CD14-positive monocyte (primary cell): ENCODE measurements at regions not wholly inside any gene's neighbourhood (a gene's known extent, or its start where the extent isn't known, plus 50 kb on each side); places are given as distances from the start of the nearest gene placed in this dataset.

Experiments used
- DNase-seq, 3 donors: peaks; one replicate each; pipeline ENCODE4 v3.0.0-alpha.2; 2011 to 2022
- H2AFZ ChIP-seq: 2 replicates; pipeline ENCODE4 v1.6.0; 2012; ENCODE audit warnings: mild to moderate bottlenecking, low read depth, low read length, inconsistent platforms; ENCODE audit not compliant: insufficient read depth, poor library complexity, severe bottlenecking
- H3K27ac ChIP-seq, 2 donors: 1 replicate in 1 of 2; 2 replicates in 1 of 2; pipeline ENCODE4 v1.5.1; 2012 to 2013; ENCODE audit warnings: low read length in 2 of 2, control low read depth in 1 of 2, inconsistent platforms in 1 of 2, low read depth in 1 of 2, mild to moderate bottlenecking in 1 of 2
- H3K27me3 ChIP-seq, 2 donors: one replicate each; pipeline versions ENCODE4 v1.6.0 to v1.6.1; 2011 to 2013; ENCODE audit warnings: low read length in 2 of 2; ENCODE audit not compliant: control insufficient read depth in 2 of 2, insufficient read depth in 2 of 2
- H3K36me3 ChIP-seq, 2 donors: replicated peaks in 1 of 2; 1 replicate in 1 of 2; 2 replicates in 1 of 2; pipeline versions ENCODE4 v1.5.1 to v1.6.1; 2012 to 2013; ENCODE audit warnings: low read length in 2 of 2, control low read depth in 1 of 2, inconsistent platforms in 1 of 2, mild to moderate bottlenecking in 1 of 2; ENCODE audit not compliant: insufficient read depth in 2 of 2, control insufficient read depth in 1 of 2
- H3K4me1 ChIP-seq, 2 donors: 1 replicate in 1 of 2; 2 replicates in 1 of 2; pipeline versions ENCODE4 v1.5.1 to v1.6.1; 2012 to 2013; ENCODE audit warnings: low read length in 2 of 2, control low read depth in 1 of 2, inconsistent platforms in 1 of 2, mild to moderate bottlenecking in 1 of 2, moderate library complexity in 1 of 2; ENCODE audit not compliant: insufficient read depth in 2 of 2, control insufficient read depth in 1 of 2
- H3K4me2 ChIP-seq: replicated peaks from 2 replicates; pipeline ENCODE3; 2012; ENCODE audit warnings: low read length, moderate library complexity, mild to moderate bottlenecking; ENCODE audit not compliant: poor library complexity, severe bottlenecking; ENCODE audit errors: extremely low read depth
- H3K4me3 ChIP-seq, 3 experiments: fragments of 200-600 bp in 1 of 3; sonication (generic) in 1 of 3; replicated peaks in 1 of 3; 1 replicate in 2 of 3; 2 replicates in 1 of 3; pipeline ENCODE4 v1.5.1; 2011 to 2013; ENCODE audit warnings: low read length in 3 of 3, mild to moderate bottlenecking in 3 of 3, control low read depth in 2 of 3, low read depth in 2 of 3, inconsistent platforms in 1 of 3, moderate library complexity in 1 of 3
- H3K79me2 ChIP-seq: 2 replicates; pipeline ENCODE4 v1.6.0; 2012; ENCODE audit warnings: mild to moderate bottlenecking, control low read depth, inconsistent platforms, low read length, moderate library complexity; ENCODE audit not compliant: insufficient read depth
- H3K9ac ChIP-seq: 2 replicates; pipeline ENCODE4 v1.6.0; 2017; ENCODE audit warnings: low read length, mild to moderate bottlenecking; ENCODE audit not compliant: insufficient read depth, poor library complexity, severe bottlenecking
- H3K9me3 ChIP-seq, 2 donors: replicated peaks in 1 of 2; 1 replicate in 1 of 2; 2 replicates in 1 of 2; pipeline versions ENCODE4 v1.5.1 to v1.6.1; 2012 to 2013; ENCODE audit warnings: low read length in 2 of 2, control low read depth in 1 of 2; ENCODE audit not compliant: control insufficient read depth in 1 of 2, insufficient read depth in 1 of 2
- H4K20me1 ChIP-seq: 2 replicates; pipeline ENCODE4 v1.6.0; 2012; ENCODE audit warnings: mild to moderate bottlenecking, low read length, control low read depth, moderate library complexity; ENCODE audit not compliant: insufficient read depth
- H3K27ac Mint-ChIP-seq, 7 donors: one replicate each; pipeline ENCODE4 v1.8.0; 2020; ENCODE audit warnings: mild to moderate bottlenecking in 7 of 7, mixed read lengths in 7 of 7, moderate library complexity in 6 of 7, inconsistent platforms in 2 of 7
- H3K27me3 Mint-ChIP-seq, 3 donors: one replicate each; pipeline ENCODE4 v1.8.0; 2021 to 2022; ENCODE audit warnings: low read depth in 3 of 3, mild to moderate bottlenecking in 3 of 3, mixed read lengths in 3 of 3, moderate library complexity in 3 of 3, inconsistent platforms in 1 of 3
- H3K36me3 Mint-ChIP-seq, 2 donors: one replicate each; pipeline ENCODE4 v1.8.0; 2020; ENCODE audit warnings: mixed read lengths in 2 of 2, inconsistent platforms in 1 of 2, mild to moderate bottlenecking in 1 of 2
- H3K4me1 Mint-ChIP-seq: one replicate; pipeline ENCODE4 v1.8.0; 2020; ENCODE audit warnings: mild to moderate bottlenecking, mixed read lengths
- H3K4me3 Mint-ChIP-seq, 2 donors: one replicate each; pipeline ENCODE4 v1.8.0; 2020; ENCODE audit warnings: mild to moderate bottlenecking in 2 of 2, mixed read lengths in 2 of 2, moderate library complexity in 1 of 2
- H3K9me3 Mint-ChIP-seq, 7 donors: one replicate each; pipeline ENCODE4 v1.8.0; 2020 to 2022; ENCODE audit warnings: mixed read lengths in 7 of 7, mild to moderate bottlenecking in 6 of 7, moderate library complexity in 6 of 7, inconsistent platforms in 2 of 7
- CTCF ChIP-seq: fragments of 200-600 bp; IDR thresholded peaks from one replicate; pipeline ENCODE4 v1.8.0; 2022; ENCODE audit warnings: antibody characterized with exemption, mild to moderate bottlenecking
- WGBS: methylation state at CpG from one replicate; pipeline ENCODE4 v1.1.5; 2013; ENCODE audit warnings: missing lambda C conversion rate; ENCODE audit not compliant: insufficient coverage; 5-methylcytosine and 5-hydroxymethylcytosine counted together
- intact Hi-C, 2 donors: fragments of 100-400 bp; cut with micrococcal nuclease; formaldehyde crosslinking; loops; one replicate each; pipeline versions ENCODE4 v1.15.0 to v1.15.1; 2023

GRCh38 chr4:140312100-140312499 is 61.3 kb upstream of the SCOC start:
- peaks cover 0 to 3% (median 3%) of the 10 kb centered on the region in 3 donors for H3K27me3 Mint-ChIP-seq
- no CpG with 5 or more reads among the region's 2 CpGs for WGBS
- H3K4me1 Mint-ChIP-seq: no peaks in the 10 kb centered on the region
- H3K27ac Mint-ChIP-seq: no peak overlapping the region
- intact Hi-C loops: no loop called here
- no peaks in the 10 kb centered on the region for H3K79me2 ChIP-seq
- H3K4me3 Mint-ChIP-seq: no peak overlapping the region
- H3K9me3 Mint-ChIP-seq: peaks cover 0 to 4% (median 0%) of the 10 kb centered on the region in 7 donors
- DNase-seq: no peak
- H3K9ac ChIP-seq: no peak overlapping the region
- H3K4me3 ChIP-seq: no peak overlapping the region
- H3K27ac ChIP-seq: no peak overlapping the region
- no peaks in the 10 kb centered on the region for H3K36me3 ChIP-seq
- H2AFZ ChIP-seq: no peak overlapping the region
- H3K36me3 Mint-ChIP-seq: no peaks in the 10 kb centered on the region
- no peaks in the 10 kb centered on the region for H3K4me1 ChIP-seq
- no peak overlapping the region for H3K4me2 ChIP-seq
- no peaks in the 10 kb centered on the region for H4K20me1 ChIP-seq
- no peaks in the 10 kb centered on the region for H3K9me3 ChIP-seq
- H3K27me3 ChIP-seq: peaks cover 0 to 2% of the 10 kb centered on the region in 2 donors
- TF ChIP-seq CTCF: no peak

DNA sequence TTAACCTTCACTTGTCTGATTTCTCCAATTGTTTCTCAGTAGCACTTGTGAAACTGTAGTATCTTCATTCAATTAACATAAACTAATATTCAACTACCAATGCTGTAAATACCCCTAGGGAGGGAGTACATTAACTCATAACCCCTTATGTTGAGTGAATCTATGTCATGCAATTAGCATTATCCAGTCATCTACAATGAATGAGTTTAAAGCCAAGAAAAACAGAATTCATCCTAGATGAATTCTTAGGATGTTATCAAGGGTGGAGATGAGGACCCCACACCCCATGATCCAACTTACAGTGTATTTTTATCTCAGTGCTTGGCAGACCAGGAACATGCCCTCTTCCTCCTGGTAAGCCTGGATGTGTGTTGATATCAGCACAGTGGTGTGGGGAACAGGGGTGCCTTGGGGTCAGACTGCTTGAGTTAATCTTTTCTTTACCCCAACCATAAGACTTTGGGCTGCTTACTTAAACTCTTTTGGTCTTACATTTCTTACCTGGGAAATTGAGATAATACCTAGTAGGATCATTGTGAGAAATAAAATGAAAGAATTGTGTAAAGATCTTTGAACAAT is 62.1 kb upstream of the SCOC start:
- Mint-ChIP-seq H3K27me3 (peaks cover 0 to 3% (median 3%) of the 10 kb centered on the region in 3 donors), H3K4me1 (no peaks in the 10 kb centered on the region), H3K9me3 (peaks cover 0 to 4% (median 0%) of the 10 kb centered on the region in 7 donors), H3K27ac (no peak overlapping the region), H3K36me3 (no peaks in the 10 kb centered on the region), H3K4me3 (no peak overlapping the region)
- H3K27me3 ChIP-seq: peaks cover 0 to 2% of the 10 kb centered on the region in 2 donors
- no peaks in the 10 kb centered on the region for H3K79me2 ChIP-seq
- H3K9me3 ChIP-seq: no peaks in the 10 kb centered on the region
- no peak overlapping the region for H3K4me3 ChIP-seq
- no peak overlapping the region for H3K9ac ChIP-seq
- H3K27ac ChIP-seq: no peak overlapping the region
- H3K4me1 ChIP-seq: no peaks in the 10 kb centered on the region
- H3K4me2 ChIP-seq: no peak overlapping the region
- no peaks in the 10 kb centered on the region for H3K36me3 ChIP-seq
- no peak overlapping the region for H2AFZ ChIP-seq
- TF ChIP-seq CTCF: no peak
- intact Hi-C loops: no loop called here
- H4K20me1 ChIP-seq: no peaks in the 10 kb centered on the region
- no peak for DNase-seq
